Jurkat, Clone E6-1 (cell line): ENCODE measurements at regions not wholly inside any gene's neighbourhood (a gene's known extent, or its start where the extent isn't known, plus 50 kb on each side); places are given as distances from the start of the nearest gene placed in this dataset.

ENCODE experiments used
- DNase-seq: peaks from one replicate; pipeline ENCODE4 v3.0.0-alpha.2; 2011; ENCODE audit warnings: low read depth, low spot score
- H3K4me3 ChIP-seq: 2 replicates; pipeline ENCODE4 v1.5.1; 2011; ENCODE audit warnings: mild to moderate bottlenecking, low read length, control low read depth, moderate library complexity

DNA sequence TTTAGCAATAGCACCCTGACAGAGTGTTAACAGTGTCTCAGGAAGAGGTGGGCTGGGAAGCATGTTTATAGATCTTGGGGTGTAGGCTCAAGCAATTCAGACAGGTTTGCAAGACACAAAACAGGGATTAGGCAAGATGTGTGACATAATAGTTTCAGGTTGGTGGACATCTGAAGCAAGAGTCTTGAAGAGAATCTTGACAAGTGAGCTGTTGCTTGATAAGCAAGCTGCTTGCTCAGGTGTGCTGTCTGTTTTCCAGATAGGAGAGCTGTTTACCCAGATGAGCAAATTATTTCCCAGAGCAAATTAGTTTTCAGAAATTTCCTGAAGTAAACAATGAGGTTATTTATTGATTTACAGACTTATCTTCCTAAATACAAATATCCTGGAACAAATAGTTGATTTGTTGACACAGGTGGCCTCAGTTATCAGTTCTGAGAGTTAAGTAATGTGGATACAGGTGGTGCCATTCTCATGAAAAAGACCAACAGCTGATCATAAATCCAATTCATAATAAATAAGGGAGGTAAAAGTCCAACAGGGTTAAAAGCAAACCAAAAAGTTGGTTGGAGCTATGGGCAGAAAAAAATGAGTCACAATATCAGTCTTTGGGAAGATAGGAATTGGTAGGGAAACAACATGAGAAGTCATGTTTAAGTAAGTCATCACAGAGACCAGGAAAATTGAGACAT, 437.3 kb downstream of the TBL1XR1 start:
- no peak for DNase-seq
- H3K4me3 ChIP-seq, result no peak overlapping the region

DNA sequence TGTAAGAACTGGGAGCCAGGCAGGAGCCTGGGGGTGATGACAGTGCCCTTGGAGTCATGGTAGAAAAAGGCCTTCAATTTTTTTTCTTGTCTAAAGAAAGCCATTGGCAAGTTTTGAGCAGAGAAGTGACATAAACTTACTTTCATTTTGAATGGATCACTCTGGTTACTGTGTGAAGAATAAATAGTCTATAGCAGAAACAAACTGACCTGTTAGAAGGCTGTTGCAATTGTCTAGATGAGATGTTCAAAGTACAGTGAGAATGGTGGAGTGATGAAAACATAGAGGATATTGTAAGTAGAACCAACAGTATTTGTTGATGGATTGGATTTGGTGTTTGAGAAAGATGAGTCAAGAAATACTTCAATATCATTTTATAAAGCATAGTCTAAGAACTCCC, 439.9 kb downstream of the TBL1XR1 start:
- no peak for DNase-seq
- no peak overlapping the region for H3K4me3 ChIP-seq

DNA sequence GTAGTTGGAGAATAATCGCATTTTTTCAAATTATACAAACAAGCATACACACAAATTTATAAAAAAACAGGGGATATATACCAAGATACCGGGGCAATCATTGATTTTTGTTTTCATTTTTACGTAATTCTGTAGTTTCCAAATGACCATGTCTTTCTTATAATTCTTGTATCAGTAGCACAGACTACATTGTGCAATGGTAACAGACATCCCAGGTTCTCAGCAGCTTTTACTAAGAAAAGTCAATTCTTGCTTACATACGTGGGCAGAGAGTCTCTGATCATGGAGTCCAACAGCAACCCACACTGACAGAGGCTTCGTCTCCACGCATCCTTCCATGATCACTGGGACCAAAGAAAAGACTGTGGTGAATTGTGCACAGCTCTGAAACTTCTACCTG, 441.3 kb downstream of the TBL1XR1 start:
- DNase-seq, result no peak
- H3K4me3 ChIP-seq, result no peak overlapping the region

DNA sequence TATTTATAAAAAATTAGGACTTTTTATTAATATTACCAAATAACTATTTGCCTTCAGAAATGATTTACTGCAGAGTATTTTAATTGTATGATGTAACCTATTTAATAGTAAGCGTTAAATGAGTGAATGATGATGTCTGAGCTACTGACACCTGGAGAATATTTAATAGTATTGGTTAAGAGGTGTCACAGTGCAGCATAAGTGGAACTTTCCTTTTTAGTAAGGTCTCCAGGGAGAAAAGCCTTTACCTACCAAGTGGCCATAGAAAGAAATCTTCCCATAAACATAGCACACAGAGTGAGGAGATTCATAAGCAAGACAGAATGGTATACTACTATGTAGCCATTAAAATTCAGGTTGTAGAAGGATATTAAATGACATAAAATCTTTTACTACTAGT, 441.7 kb downstream of the TBL1XR1 start:
- no peak for DNase-seq

DNA sequence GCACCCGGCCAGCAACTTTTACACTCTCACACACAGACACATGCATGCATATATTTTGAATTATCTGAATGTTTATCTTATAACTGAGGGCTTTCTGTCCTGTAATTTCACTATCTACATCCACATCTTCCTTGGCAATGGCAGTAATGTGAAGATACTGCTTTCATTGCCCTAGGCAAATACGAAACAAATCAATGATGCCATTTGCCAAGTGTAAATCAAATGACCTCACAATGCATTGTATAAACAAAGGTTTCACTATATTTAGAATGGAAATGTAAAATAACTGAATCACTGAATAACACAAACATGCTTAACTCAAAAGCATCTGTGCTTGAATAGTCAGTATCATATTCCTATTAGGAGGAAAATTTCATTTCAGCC, 455.6 kb downstream of the TBL1XR1 start:
- DNase-seq, result no peak
- no peak overlapping the region for H3K4me3 ChIP-seq

More for the DNA sequence above, 441.7 kb downstream of the TBL1XR1 start:
- no peak overlapping the region for H3K4me3 ChIP-seq

DNA sequence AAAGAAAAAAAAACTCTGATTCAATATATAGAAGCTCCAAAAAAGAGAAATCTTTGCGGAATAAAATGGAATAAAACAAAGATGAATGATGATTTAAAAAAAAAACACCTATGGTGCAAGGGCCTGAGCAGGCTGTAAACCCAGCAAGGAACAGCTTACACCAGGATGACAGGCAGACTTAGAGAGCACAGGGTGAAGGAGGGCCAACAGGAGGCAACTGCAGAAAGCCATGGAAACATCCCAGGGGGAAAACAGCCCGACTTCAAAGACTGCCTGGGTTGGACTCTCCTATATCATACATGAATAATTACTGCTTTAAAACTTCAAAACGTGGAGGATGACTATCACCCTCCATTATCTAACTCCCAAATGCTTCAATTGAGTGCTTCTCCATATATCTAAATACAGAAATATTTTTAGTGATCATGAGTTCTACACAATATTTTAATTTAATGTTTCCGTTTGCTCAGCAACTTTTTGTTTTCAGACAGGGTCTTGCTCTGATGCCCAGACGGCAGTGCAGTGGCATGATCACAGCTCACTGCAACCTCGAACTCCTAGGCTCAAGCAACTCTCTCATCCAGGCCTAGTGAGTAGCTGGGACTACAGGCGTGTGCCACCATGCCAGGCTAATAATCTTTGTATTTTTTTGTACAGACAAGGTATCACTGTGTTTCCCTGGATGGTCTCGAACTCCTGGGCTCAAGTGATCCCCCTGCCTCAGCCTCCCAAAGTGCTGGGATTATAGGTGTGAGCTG, 456.2 kb downstream of the TBL1XR1 start:
- no peak overlapping the region for H3K4me3 ChIP-seq
- no peak for DNase-seq

DNA sequence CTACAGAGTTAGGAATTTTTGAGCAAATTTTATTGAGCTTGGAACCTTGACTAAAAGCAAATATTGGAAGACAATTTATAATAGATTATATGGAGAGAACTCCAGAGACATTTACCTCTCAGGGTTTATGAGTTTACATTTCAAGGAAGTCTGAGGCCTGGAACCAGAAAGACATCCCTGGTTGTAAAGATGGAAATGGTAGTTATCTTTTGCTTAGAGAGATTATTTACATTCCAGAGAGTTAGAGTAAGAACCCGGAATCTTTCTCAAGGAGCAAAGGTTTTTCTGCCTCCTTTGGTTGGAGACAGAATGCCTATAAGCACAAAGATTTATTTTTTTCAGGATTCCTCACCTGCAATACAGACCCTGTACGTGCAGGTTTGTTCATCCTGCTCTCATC, 458.1 kb downstream of the TBL1XR1 start:
- no peak overlapping the region for H3K4me3 ChIP-seq
- no peak for DNase-seq

DNA sequence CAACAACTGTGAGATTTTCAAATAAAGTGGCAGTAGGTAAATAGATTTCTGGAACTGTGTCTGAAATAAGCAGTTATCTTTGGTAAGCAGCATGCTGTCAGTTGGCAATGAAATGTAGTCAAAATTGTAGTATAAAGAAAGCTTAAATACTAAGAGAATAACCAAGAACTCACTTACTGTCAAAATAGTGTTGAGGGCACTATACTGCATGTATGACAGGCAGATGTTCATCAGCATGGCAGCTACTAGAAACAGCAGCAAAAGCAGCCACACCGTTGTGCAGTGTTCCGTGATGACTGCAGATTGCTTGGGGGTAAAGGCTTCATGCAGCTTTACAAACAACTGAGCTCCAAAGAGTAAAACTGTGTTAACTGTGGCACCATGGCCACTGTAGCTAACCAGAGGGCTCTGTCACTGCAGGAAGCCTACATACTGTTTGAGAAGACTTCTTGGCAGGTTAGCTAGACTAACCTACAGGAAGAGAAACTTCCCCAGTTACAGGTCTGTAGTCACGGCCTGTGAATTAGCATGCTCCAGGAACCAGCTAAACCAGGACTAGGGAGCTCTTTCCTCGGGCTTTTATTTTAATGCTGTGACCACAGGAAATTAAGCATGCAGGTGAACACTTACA, 459.7 kb downstream of the TBL1XR1 start:
- no peak for DNase-seq
- H3K4me3 ChIP-seq, result no peak overlapping the region

DNA sequence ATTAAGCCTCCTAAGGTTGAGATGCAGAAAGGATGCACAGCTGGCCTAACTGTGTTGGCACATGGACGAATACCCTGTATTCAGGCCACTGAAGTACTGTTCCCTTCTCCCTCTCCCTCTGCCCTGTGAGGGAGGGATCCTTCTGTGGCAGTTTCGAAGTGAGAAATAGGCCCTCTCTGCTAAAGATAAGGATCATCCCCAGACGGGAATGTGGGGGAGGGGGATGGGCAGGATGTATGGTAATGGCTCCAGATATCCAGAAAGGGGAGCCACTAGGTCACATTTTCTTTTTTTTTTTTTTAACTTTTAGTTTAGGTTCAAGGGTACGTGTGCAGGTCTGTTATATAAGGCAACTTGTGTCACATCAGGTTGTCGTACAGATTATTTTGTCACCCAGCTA, 463.1 kb downstream of the TBL1XR1 start:
- no peak for DNase-seq
- H3K4me3 ChIP-seq, result no peak overlapping the region

DNA sequence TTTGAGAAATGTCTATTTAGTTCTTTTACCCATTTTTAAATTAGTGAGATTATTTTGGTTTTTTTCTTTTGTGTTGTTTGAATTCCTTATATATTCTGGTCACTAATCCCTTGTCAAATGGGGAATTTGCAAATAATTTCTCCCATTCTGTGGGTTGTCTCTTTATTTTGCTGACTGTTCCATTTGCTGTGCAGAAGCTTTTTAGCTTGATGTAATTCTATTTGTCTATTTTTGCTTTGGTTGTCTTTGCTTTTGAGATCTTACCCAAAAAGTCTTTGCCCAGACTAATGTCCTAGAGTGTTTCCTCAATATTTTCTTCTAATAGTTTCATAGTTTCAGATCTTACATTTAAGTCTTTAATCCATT, 472.9 kb downstream of the TBL1XR1 start:
- no peak overlapping the region for H3K4me3 ChIP-seq
- DNase-seq, result no peak

DNA sequence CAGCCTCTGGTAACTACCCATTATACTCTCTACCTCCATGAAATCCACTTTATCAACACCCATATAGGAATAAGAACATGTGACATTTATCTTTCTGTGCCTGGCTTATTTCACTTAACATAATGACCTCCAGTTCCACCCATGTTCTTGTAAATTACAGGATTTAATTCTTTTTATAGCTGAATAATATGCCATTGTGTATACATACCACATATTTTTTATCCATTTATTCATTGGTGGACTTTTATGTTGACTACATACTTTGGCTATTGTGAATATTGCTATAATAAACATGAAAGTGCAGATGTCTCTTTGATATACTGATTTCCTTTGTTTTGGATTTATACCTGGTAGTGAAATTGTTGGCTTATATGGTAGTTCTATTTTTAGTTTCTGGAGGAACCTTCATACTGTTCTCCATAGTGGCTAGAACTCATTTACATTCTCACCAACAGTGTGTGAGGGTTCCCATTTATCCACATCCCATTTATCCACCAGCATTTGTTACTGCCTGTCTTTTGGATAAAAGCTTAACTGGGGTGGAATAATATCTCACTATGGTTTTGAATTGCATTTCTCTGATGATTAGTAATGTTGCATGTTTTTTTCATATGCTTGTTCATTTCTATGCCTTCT, 473.4 kb downstream of the TBL1XR1 start:
- no peak overlapping the region for H3K4me3 ChIP-seq
- DNase-seq, result no peak

DNA sequence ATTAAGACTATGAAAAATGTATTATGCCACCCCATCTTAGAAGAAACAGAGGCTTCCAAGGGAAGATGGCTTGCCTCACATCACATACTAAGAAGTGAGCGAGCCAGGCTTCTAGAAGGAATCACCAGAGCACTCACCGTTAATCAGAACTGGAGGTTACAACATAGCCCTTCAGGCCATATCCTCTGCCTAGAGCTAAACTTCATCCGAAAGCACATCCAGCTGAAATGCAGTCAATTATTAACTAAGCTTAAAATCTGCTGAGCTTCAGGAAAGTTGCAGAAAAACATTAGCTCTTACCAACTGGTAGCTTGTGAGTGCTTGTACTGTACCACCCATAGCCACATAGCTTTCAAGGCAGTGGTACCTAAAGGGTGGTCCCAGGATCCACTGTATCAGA, 483.2 kb downstream of the TBL1XR1 start:
- no peak overlapping the region for H3K4me3 ChIP-seq
- DNase-seq, result no peak

DNA sequence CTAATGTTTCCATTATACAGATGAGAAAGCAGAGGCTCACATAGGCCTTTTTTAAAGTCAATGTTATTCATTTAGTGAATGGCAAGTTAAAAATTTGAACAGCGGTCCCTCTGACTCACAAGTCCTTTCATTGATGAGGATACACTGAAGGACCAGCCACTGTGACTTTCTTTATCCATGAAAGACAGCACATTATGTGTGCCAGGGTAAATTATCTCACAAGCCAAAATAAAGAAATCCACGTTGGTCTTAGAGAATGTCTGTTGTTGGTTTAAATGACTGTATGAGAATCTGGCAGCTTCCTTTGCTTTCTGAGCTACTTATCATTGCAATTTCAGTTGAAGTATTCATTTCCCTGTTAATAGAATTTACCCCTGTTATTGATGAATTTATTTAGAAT, 485.1 kb downstream of the TBL1XR1 start:
- DNase-seq, result no peak

DNA sequence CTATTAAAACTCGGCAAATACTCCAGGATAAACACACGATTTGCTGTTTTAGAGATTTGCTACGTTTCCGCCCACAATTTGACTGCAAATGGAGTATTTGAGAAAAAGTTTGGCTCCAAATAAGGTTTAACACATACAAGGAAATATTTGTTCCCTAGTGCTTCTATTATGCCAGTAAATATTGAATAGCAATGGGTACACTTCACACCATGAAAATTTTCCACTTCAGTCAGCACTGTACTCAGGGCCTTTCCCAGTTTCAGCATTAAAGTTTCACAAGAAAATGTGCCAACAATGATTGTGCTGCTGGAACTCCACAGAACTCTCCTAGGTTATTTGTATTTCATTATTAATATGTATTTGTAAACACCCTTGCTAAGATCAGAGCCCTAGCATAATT, 498.0 kb downstream of the TBL1XR1 start:
- H3K4me3 ChIP-seq, result no peak overlapping the region
- no peak for DNase-seq

More for the DNA sequence above, 485.1 kb downstream of the TBL1XR1 start:
- no peak overlapping the region for H3K4me3 ChIP-seq

DNA sequence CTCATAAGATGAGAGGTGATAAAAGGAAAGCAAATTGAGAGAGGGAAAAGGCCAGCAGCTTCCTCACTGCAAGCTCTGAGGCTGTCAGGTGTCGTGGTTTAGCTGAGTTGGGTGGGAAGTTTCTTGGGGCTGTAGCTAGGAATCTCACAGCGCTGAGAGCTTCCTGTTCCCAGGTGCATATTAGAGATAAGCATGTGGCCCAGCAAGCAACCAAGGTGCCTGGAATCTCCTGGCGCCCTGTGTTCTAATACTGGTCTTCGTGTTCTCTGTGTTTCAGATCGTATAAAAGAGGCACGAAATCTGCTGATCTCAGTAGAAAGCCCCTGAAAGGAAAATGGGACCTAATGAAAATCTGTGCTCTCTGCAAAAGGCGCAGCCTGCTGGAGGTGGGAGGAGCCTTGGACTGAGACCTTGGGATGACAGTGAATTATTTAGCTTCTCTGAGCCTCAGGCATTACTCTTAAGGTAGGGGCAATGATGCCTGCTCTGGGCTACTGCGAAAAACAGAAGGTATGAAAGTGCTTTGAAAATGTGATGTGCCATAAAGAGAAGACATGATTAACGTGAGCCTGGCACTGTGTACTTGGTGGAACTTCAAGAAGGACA, 499.9 kb downstream of the TBL1XR1 start:
- DNase-seq, result no peak
- no peak overlapping the region for H3K4me3 ChIP-seq

DNA sequence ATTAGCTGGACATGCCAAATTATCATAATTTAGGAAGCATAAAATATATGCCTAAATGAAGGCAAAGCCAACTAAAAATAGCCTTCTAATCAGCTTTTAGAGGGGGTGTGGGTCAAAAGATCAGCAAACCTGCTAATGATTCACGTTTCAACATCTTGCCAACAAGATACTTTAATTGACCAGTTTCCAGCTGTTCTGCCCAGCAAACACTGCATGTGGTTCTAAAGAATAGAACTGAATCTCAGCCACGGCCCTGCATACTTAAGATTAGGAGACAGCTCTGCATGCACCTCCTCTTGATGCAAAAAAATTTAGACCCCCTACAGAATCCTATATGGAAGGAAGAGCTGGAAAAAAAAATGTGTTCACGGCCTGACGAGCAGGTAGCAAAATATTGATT, 500.5 kb downstream of the TBL1XR1 start:
- H3K4me3 ChIP-seq, result no peak overlapping the region
- DNase-seq, result no peak

DNA sequence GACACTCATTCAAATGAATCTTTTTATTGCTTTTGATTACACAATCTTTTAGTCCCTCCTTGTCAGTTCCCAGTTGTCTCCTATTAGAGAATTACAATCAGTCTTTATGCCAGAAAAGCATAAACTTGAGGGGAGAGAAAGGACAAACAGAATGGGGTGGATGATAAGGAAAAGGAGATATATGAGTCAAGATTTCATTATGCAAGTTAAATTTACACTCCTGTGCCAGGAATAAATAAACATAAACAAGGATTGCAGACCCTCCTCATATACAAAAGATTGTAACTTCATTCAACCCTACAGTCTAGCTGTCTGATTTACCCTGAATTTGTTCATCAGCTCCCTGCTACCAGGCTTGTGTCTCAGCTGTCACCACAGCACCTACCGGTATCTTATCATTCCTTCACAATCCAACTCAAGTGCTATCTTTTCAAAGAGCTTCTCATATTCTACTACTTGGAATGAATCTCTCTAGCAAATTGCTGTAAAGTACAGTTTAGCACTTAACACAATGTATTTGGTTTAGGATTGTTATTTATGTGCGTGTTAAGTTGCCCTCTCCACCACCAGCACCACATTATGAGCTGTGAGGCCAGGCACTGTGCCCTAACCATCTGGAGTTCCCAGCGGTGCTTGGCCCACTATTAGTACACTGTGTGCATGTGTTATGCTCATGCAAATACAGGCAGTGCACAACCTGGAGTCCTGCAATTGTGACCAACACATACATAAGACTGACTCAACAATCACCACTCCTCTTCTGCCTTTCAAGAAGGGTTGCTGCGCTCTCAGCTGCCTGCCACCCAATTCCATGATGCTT, 504.1 kb downstream of the TBL1XR1 start:
- H3K4me3 ChIP-seq, result no peak overlapping the region
- no peak for DNase-seq

DNA sequence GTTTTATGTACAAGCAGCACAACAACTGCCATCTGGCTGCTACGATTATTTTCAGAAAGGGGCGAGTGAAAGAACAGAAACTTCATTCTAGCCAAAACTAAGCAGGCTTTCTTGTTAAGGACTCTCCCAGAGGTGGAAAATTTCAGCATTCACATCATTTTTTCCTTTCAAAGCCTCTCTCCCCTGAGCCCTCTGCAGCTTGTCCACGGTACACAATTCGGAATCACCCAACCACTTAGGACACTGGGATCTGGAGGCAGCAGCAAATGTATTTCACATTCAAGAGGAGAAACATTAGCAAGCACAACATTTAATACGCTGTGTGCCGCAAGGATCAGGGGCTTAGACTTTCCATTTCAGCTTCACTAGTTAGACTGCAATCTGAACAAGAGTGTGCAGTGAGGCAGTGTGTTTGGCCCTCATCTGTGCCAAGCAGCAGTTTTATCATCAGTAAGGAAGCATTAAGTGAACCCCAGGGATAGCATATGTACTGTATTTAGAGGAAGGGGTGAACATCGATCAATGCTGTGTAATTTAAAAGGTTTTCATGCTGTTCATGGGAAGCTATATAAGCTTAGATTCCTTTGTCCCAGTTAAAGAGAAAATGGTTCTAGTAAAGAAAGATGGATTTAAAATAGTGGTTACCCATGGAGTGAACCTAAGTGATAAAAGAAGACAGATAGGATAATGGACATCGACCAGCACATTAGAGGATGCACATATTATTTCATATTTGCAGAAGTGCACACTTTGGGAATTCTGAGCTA, 504.9 kb downstream of the TBL1XR1 start:
- H3K4me3 ChIP-seq, result no peak overlapping the region
- DNase-seq, result no peak
